NCI-H146 treated with DMSO at 0.1 percent for 48 hours (cell line): ENCODE measurements at regions not wholly inside any gene's neighbourhood (a gene's known extent, or its start where the extent isn't known, plus 50 kb on each side); places are given as distances from the start of the nearest gene placed in this dataset.
"Not testable (repeated sequence)": the region's sequence is repeated elsewhere in the genome, so short reads cannot be mapped to it uniquely, and the experiment has no call there.

Source experiments
- DNase-seq: peaks from one replicate; lab custom pipeline; 2025; ENCODE audit not compliant: unreplicated experiment; lab: John Stamatoyannopoulos, UW

- no peak for DNase-seq
Measured at GRCh38 chr20:57780398-57780797, 70.6 kb upstream of the PMEPA1 start.

- no peak for DNase-seq
Measured at GRCh38 chr20:57779401-57780003, 69.7 kb upstream of the PMEPA1 start.

GRCh38 chr20:57777911-57778310 lies 68.1 kb upstream of the PMEPA1 start:
- no peak for DNase-seq

GRCh38 chr20:57774951-57775350 lies 65.1 kb upstream of the PMEPA1 start:
- DNase-seq = no peak

- no peak for DNase-seq
Measured at GRCh38 chr20:57774111-57774880, 64.5 kb upstream of the PMEPA1 start.

GRCh38 chr20:57773059-57773815 lies 63.4 kb upstream of the PMEPA1 start:
- DNase-seq = no peak

GRCh38 chr20:57772349-57772964 lies 62.6 kb upstream of the PMEPA1 start:
- DNase-seq = no peak

- no peak for DNase-seq
Measured at GRCh38 chr20:57770852-57771720, 61.3 kb upstream of the PMEPA1 start.

GRCh38 chr20:57770401-57770800 lies 60.6 kb upstream of the PMEPA1 start:
- DNase-seq = not testable (repeated sequence)

- DNase-seq = no peak
Measured at GRCh38 chr20:57769756-57770155, 59.9 kb upstream of the PMEPA1 start.

- no peak for DNase-seq
Measured at GRCh38 chr20:57768519-57768918, 58.7 kb upstream of the PMEPA1 start.

- no peak for DNase-seq
Measured at GRCh38 chr20:57767441-57767840, 57.6 kb upstream of the PMEPA1 start.

- DNase-seq = no peak
Measured at GRCh38 chr20:57763235-57763595, 53.4 kb upstream of the PMEPA1 start.

- no peak for DNase-seq
Measured at GRCh38 chr20:57762531-57763234, 52.9 kb upstream of the PMEPA1 start.

- no peak for DNase-seq
Measured at GRCh38 chr20:57761413-57761734, 51.6 kb upstream of the PMEPA1 start.

GRCh38 chr20:57760698-57761412 lies 51.0 kb upstream of the PMEPA1 start:
- no peak for DNase-seq

GRCh38 chr20:57759724-57760123 lies 49.9 kb upstream of the PMEPA1 start:
- no peak for DNase-seq
